ENCODE measurements at regions not wholly inside any gene's neighbourhood (a gene's known extent, or its start where the extent isn't known, plus 50 kb on each side); places are given as distances from the start of the nearest gene placed in this dataset.
A peak's percentile ranks its signal among the peaks of the same experiment; 100 is the strongest.

DNA sequence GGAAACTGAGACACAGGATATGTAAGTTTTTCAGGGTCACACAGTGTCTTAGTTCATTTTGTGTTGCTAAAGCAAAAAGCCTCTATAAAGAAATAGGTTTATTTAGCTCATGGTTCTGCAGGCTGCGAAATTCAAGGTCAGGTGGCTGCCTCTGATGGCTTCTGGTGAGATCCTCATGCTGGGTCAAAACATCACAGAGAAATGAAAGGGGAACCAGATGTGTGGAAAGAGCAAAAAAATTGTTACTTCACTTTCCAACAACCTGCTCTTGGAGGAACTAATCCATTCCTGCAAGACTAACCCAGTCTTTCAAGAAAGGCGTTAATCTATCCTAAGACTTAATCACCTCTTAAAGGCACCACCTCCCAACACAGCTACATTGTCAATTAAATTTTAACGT is 64.2 kb upstream of the UBL3 start:
- Histone ChIP-seq H3K27ac (ENCODE audit: insufficient read depth, low read length, poor library complexity, severe bottlenecking) (no peak overlapping the region), H3K36me3 (ENCODE audit: control insufficient read depth, insufficient read depth, low read length) (no peaks in the 10 kb centered on the region), H3K9me3 (ENCODE audit: control insufficient read depth in 2 of 2, low read length in 2 of 2) (no peaks in the 10 kb centered on the region), H3K4me3 (ENCODE audit: low read depth, low read length) (no peak overlapping the region), H3K4me1 (ENCODE audit: control insufficient read depth, insufficient read depth, low read length, poor library complexity, severe bottlenecking) (no peaks in the 10 kb centered on the region), H3K27me3 (ENCODE audit: control insufficient read depth, insufficient read depth, low read length) (no peaks in the 10 kb centered on the region)
- Mint-ChIP-seq H3K4me3 (no peak overlapping the region), H3K9me3 (peaks cover 0 to under 1% (median 0%) of the 10 kb centered on the region in 7 donors), H3K36me3 (no peaks in the 10 kb centered on the region), H3K27me3 (no peaks in the 10 kb centered on the region), H3K4me1 (peaks cover 5 to 13% (median 9%) of the 10 kb centered on the region in 4 donors), H3K27ac (no peak overlapping the region)
- ATAC-seq (ENCODE audit: low read depth in 2 of 2) (no peak), DNase-seq (no peak)

DNA sequence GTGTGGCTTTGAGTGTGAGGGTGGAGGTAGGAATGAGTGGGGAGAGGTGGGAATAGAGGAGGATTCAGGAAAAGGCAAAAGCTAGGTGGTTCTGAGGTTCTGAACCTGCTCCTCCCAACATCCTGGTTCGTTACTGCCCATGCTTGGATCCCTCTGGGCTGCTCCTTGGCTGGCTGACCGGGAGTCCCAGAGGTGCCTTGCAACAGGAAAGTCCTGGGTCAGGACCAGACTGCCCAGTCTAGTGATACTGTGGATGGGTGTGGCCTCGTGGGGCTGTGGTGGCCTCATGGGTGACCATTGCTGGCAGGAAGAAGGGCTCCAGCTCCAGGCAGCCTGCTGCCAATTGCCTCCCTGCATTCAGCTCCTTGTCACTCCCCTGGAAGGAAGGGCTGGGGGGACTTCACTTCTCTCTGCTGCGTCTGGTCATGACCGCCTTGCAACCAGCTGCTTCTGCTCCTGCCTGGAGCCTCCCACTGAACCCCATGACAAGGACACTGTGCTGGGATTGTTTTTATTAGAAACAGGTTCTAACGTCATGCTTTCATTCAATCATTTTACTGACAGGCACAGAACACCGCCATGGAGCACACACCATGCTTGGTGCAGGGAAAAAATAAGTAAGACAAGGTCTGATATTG is 61.5 kb upstream of the UBL3 start:
- no peak for DNase-seq
- Mint-ChIP-seq H3K4me1 (peaks cover 0 to 5% (median 2%) of the 10 kb centered on the region in 4 donors), H3K4me3 (no peak overlapping the region), H3K9me3 (peaks cover 0 to 2% (median 0%) of the 10 kb centered on the region in 7 donors), H3K27ac (peak overlapping the region in 1 of 3 donors; percentile 24), H3K36me3 (no peaks in the 10 kb centered on the region), H3K27me3 (no peaks in the 10 kb centered on the region)
- H3K27ac ChIP-seq (ENCODE audit: insufficient read depth, low read length, poor library complexity, severe bottlenecking): no peak overlapping the region
- no peaks in the 10 kb centered on the region for H3K27me3 ChIP-seq (ENCODE audit: control insufficient read depth, insufficient read depth, low read length)
- no peak overlapping the region for H3K4me3 ChIP-seq (ENCODE audit: low read depth, low read length)
- no peak for ATAC-seq (ENCODE audit: low read depth in 2 of 2)
- no peaks in the 10 kb centered on the region for H3K9me3 ChIP-seq (ENCODE audit: control insufficient read depth in 2 of 2, low read length in 2 of 2)
- no peaks in the 10 kb centered on the region for H3K4me1 ChIP-seq (ENCODE audit: control insufficient read depth, insufficient read depth, low read length, poor library complexity, severe bottlenecking)
- H3K36me3 ChIP-seq (ENCODE audit: control insufficient read depth, insufficient read depth, low read length): no peaks in the 10 kb centered on the region

GRCh38 chr13:29909975-29910674 is 59.7 kb upstream of the UBL3 start:
- Histone ChIP-seq H3K27ac (ENCODE audit: insufficient read depth, low read length, poor library complexity, severe bottlenecking) (no peak overlapping the region), H3K27me3 (ENCODE audit: control insufficient read depth, insufficient read depth, low read length) (no peaks in the 10 kb centered on the region), H3K9me3 (ENCODE audit: control insufficient read depth in 2 of 2, low read length in 2 of 2) (no peaks in the 10 kb centered on the region), H3K4me1 (ENCODE audit: control insufficient read depth, insufficient read depth, low read length, poor library complexity, severe bottlenecking) (no peaks in the 10 kb centered on the region), H3K4me3 (ENCODE audit: low read depth, low read length) (no peak overlapping the region), H3K36me3 (ENCODE audit: control insufficient read depth, insufficient read depth, low read length) (no peaks in the 10 kb centered on the region)
- Mint-ChIP-seq H3K27ac (no peak overlapping the region), H3K27me3 (no peaks in the 10 kb centered on the region), H3K4me3 (peak overlapping the region in 1 of 4 donors; percentile 33), H3K9me3 (peaks cover 0 to 2% (median 0%) of the 10 kb centered on the region in 7 donors), H3K36me3 (no peaks in the 10 kb centered on the region), H3K4me1 (peaks cover 0 to 5% (median 2%) of the 10 kb centered on the region in 4 donors)
- ATAC-seq (ENCODE audit: low read depth in 2 of 2) (no peak), DNase-seq (no peak)

GRCh38 chr13:29909081-29909730 is 58.8 kb upstream of the UBL3 start:
- no peak overlapping the region for H3K4me3 Mint-ChIP-seq
- Histone ChIP-seq H3K4me3 (ENCODE audit: low read depth, low read length) (no peak overlapping the region), H3K9me3 (ENCODE audit: control insufficient read depth in 2 of 2, low read length in 2 of 2) (no peaks in the 10 kb centered on the region), H3K36me3 (ENCODE audit: control insufficient read depth, insufficient read depth, low read length) (no peaks in the 10 kb centered on the region), H3K4me1 (ENCODE audit: control insufficient read depth, insufficient read depth, low read length, poor library complexity, severe bottlenecking) (no peaks in the 10 kb centered on the region), H3K27ac (ENCODE audit: insufficient read depth, low read length, poor library complexity, severe bottlenecking) (no peak overlapping the region), H3K27me3 (ENCODE audit: control insufficient read depth, insufficient read depth, low read length) (no peaks in the 10 kb centered on the region)
- H3K36me3 Mint-ChIP-seq: no peaks in the 10 kb centered on the region
- H3K4me1 Mint-ChIP-seq: peaks cover 0 to 5% (median 3%) of the 10 kb centered on the region in 4 donors
- no peaks in the 10 kb centered on the region for H3K27me3 Mint-ChIP-seq
- DNase-seq: no peak
- ATAC-seq (ENCODE audit: low read depth in 2 of 2): no peak
- peaks cover 0 to 2% (median 0%) of the 10 kb centered on the region in 7 donors for H3K9me3 Mint-ChIP-seq
- H3K27ac Mint-ChIP-seq: no peak overlapping the region

DNA sequence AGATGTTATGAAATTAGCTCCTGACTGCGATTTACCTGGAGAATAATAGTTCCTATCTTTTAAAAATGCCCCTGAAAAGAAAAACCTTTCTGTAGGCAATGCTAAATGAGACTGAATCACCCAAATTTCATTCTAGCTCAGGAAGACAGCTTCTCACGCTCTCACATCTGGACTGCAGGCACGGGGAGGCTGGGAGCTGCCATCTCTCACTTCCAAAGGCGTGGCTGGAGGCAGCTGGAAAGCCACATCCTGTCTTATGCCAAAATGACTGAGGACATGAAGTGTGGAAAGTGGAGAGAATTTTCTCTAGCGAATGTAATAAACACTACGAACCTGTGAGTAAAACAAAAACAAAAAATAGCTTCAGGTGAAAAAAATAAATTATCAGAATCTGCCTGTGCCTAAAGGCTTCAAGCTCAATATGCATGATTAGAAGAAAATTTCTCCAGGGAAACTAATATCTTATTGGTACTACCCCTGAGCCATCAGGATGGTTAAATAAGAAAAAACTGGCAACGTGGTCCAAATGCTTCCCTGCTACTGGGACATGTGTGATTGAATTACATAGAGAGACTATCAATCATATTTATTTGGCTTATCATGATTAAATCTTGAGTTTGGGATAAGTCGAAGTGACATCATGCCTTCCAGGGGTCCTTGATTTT is 58.1 kb upstream of the UBL3 start:
- no peaks in the 10 kb centered on the region for H3K36me3 ChIP-seq (ENCODE audit: control insufficient read depth, insufficient read depth, low read length)
- no peaks in the 10 kb centered on the region for H3K9me3 ChIP-seq (ENCODE audit: control insufficient read depth in 2 of 2, low read length in 2 of 2)
- H3K27me3 Mint-ChIP-seq: no peaks in the 10 kb centered on the region
- no peak overlapping the region for H3K27ac Mint-ChIP-seq
- ATAC-seq (ENCODE audit: low read depth in 2 of 2) (no peak), DNase-seq (no peak)
- H3K4me3 Mint-ChIP-seq: no peak overlapping the region
- peaks cover 0 to 2% (median 0%) of the 10 kb centered on the region in 7 donors for H3K9me3 Mint-ChIP-seq
- H3K4me1 Mint-ChIP-seq: peaks cover 2 to 10% (median 6%) of the 10 kb centered on the region in 4 donors
- H3K27ac ChIP-seq (ENCODE audit: insufficient read depth, low read length, poor library complexity, severe bottlenecking): no peak overlapping the region
- no peaks in the 10 kb centered on the region for H3K27me3 ChIP-seq (ENCODE audit: control insufficient read depth, insufficient read depth, low read length)
- no peak overlapping the region for H3K4me3 ChIP-seq (ENCODE audit: low read depth, low read length)
- no peaks in the 10 kb centered on the region for H3K36me3 Mint-ChIP-seq
- no peaks in the 10 kb centered on the region for H3K4me1 ChIP-seq (ENCODE audit: control insufficient read depth, insufficient read depth, low read length, poor library complexity, severe bottlenecking)

DNA sequence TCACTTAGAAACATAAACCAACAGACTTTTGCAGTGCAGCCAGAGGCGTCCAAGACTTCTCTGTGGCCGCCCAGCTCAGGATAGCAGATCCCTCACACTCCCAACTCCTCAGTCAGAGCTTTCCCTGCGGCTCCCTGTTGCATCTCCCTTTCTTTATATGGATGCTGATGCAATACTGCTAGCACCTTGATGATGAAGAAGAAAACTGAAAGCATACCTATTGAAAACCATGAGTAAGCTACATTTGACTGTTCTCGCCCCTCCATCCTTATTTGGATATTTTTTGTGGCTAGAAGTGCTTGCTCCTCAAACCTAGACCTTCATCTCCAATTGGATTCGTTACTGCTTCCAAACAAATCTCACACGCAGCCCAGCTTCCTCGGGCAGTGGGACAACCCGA is 57.3 kb upstream of the UBL3 start:
- DNase-seq (no peak), ATAC-seq (ENCODE audit: low read depth in 2 of 2) (no peak)
- Mint-ChIP-seq H3K4me1 (peaks cover 5 to 16% (median 8%) of the 10 kb centered on the region in 4 donors), H3K27ac (peak overlapping the region in 1 of 3 donors; percentile 21), H3K9me3 (peaks cover 0 to 2% (median 0%) of the 10 kb centered on the region in 7 donors), H3K36me3 (no peaks in the 10 kb centered on the region), H3K27me3 (no peaks in the 10 kb centered on the region), H3K4me3 (no peak overlapping the region)
- Histone ChIP-seq H3K27ac (ENCODE audit: insufficient read depth, low read length, poor library complexity, severe bottlenecking) (no peak overlapping the region), H3K36me3 (ENCODE audit: control insufficient read depth, insufficient read depth, low read length) (no peaks in the 10 kb centered on the region), H3K4me3 (ENCODE audit: low read depth, low read length) (no peak overlapping the region), H3K9me3 (ENCODE audit: control insufficient read depth in 2 of 2, low read length in 2 of 2) (no peaks in the 10 kb centered on the region), H3K4me1 (ENCODE audit: control insufficient read depth, insufficient read depth, low read length, poor library complexity, severe bottlenecking) (peaks cover 5% of the 10 kb centered on the region), H3K27me3 (ENCODE audit: control insufficient read depth, insufficient read depth, low read length) (no peaks in the 10 kb centered on the region)

GRCh38 chr13:29906432-29907011 is 56.1 kb upstream of the UBL3 start:
- H3K27me3 Mint-ChIP-seq: no peaks in the 10 kb centered on the region
- H3K27ac Mint-ChIP-seq: no peak overlapping the region

More at GRCh38 chr13:29906432-29907011, 56.1 kb upstream of the UBL3 start:
- Mint-ChIP-seq H3K4me1 (peaks cover 14 to 28% (median 19%) of the 10 kb centered on the region in 4 donors), H3K9me3 (peaks cover 0 to 2% (median 0%) of the 10 kb centered on the region in 7 donors), H3K36me3 (no peaks in the 10 kb centered on the region), H3K4me3 (no peak overlapping the region)
- Histone ChIP-seq H3K27me3 (ENCODE audit: control insufficient read depth, insufficient read depth, low read length) (no peaks in the 10 kb centered on the region), H3K4me1 (ENCODE audit: control insufficient read depth, insufficient read depth, low read length, poor library complexity, severe bottlenecking) (peaks cover 17% of the 10 kb centered on the region), H3K36me3 (ENCODE audit: control insufficient read depth, insufficient read depth, low read length) (no peaks in the 10 kb centered on the region), H3K27ac (ENCODE audit: insufficient read depth, low read length, poor library complexity, severe bottlenecking) (no peak overlapping the region), H3K4me3 (ENCODE audit: low read depth, low read length) (no peak overlapping the region), H3K9me3 (ENCODE audit: control insufficient read depth in 2 of 2, low read length in 2 of 2) (no peaks in the 10 kb centered on the region)
- DNase-seq (no peak), ATAC-seq (ENCODE audit: low read depth in 2 of 2) (no peak)

Data from CD4-positive, CD25-positive, alpha-beta regulatory T cell (primary cell).